ENCODE measurements at regions not wholly inside any gene's neighbourhood (a gene's known extent, or its start where the extent isn't known, plus 50 kb on each side); places are given as distances from the start of the nearest gene placed in this dataset.
"Not testable (repeated sequence)": the region's sequence is repeated elsewhere in the genome, so short reads cannot be mapped to it uniquely, and the experiment has no call there.

DNA sequence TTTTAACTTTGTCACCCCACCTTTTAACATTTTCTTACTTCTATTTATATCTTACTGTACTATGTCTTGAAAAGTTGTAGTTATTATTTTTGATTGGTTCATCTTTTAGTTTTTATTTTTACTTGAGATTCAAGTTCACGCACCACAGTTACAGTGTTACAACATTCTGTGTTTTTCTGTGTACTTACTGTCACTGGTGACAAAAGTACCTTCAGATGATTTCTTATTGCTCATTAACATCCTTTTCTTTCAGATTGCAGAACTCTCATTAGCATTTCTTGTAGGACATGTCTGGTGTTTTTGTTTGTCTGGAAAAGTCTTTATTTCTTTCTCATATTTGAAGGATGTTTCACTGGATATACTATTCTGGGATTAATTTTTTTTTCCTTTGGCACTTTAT lies 289.9 kb downstream of the BCAT1 start:
- H3K79me2 ChIP-seq (ENCODE audit: control insufficient read depth, insufficient read depth, low read length): no peaks in the 10 kb centered on the region
- no peak overlapping the region for H3K4me2 ChIP-seq (ENCODE audit: insufficient read depth, low read length)
- H3K4me1 ChIP-seq (replicated peaks in 1 of 2; ENCODE audit: control insufficient read depth in 2 of 2, insufficient read depth in 2 of 2, low read length in 2 of 2): no peaks in the 10 kb centered on the region
- no peaks in the 10 kb centered on the region for H4K20me1 ChIP-seq (replicated peaks; ENCODE audit: control insufficient read depth, insufficient read depth, low read length)
- FAIRE-seq: no peak
- H3K9ac ChIP-seq (ENCODE audit: insufficient read depth in 1 of 2, low read depth in 2 of 2, low read length in 2 of 2): no peak overlapping the region
- no peak for ATAC-seq
- intact Hi-C loops (cut with micrococcal nuclease): no loop called here
- no peak overlapping the region for H3K4me3 ChIP-seq
- TF ChIP-seq SREBF1 (IDR thresholded peaks at IDR 0.05; ENCODE audit: borderline replicate concordance, low read depth, low read length) (no peak), HMGXB4 (CRISPR knock-in tag; IDR thresholded peaks at IDR 0.05) (no peak), RAD51 (IDR thresholded peaks at IDR 0.05; ENCODE audit: borderline replicate concordance, low read depth) (no peak), MLLT1 (IDR thresholded peaks at IDR 0.05) (no peak)
- WGBS (ENCODE audit: insufficient coverage, low coverage, missing lambda C conversion rate): 23% methylated on average over 1 of the region's 1 CpG
- ChIA-PET POLR2A (no interaction called here), CTCF (ENCODE audit: low intra/inter-chr PET ratio) (no interaction called here)
- H3K27ac ChIP-seq (ENCODE audit: extremely low read depth, low read depth, low read length): no peak overlapping the region
- no peaks in the 10 kb centered on the region for H3K9me3 ChIP-seq (replicated peaks; ENCODE audit: control insufficient read depth, insufficient read depth, low read depth, low read length)
- no peaks in the 10 kb centered on the region for H3K27me3 ChIP-seq (ENCODE audit: control insufficient read depth in 2 of 2, insufficient read depth in 2 of 2, low read length in 2 of 2)
- DNase-seq (ENCODE audit: extremely low read depth in 1 of 4, low spot score in 3 of 4): no peak
- BruUV-seq (replicated peaks): no TSS peak
- in situ Hi-C loops (cut with MboI): no loop called here
- H2AFZ ChIP-seq (ENCODE audit: low read depth, low read length): no peak overlapping the region
- no peaks in the 10 kb centered on the region for H3K9me1 ChIP-seq (ENCODE audit: control insufficient read depth, insufficient read depth, low read length)
- no peaks in the 10 kb centered on the region for H3K36me3 ChIP-seq (ENCODE audit: control insufficient read depth, insufficient read depth, low read length)

GRCh38 chr12:24654344-24654743 lies 294.6 kb downstream of the BCAT1 start:
- H3K9me1 ChIP-seq (ENCODE audit: control insufficient read depth, insufficient read depth, low read length); H3K4me2 ChIP-seq (ENCODE audit: insufficient read depth, low read length); H3K36me3 ChIP-seq (ENCODE audit: control insufficient read depth, insufficient read depth, low read length); intact Hi-C loops (cut with micrococcal nuclease); in situ Hi-C loops (cut with MboI); CTCF ChIA-PET (ENCODE audit: low intra/inter-chr PET ratio); H3K27ac ChIP-seq (ENCODE audit: extremely low read depth, low read depth, low read length); H3K4me1 ChIP-seq (replicated peaks in 1 of 2; ENCODE audit: control insufficient read depth in 2 of 2, insufficient read depth in 2 of 2, low read length in 2 of 2); H3K27me3 ChIP-seq (ENCODE audit: control insufficient read depth in 2 of 2, insufficient read depth in 2 of 2, low read length in 2 of 2); BruUV-seq (replicated peaks); H2AFZ ChIP-seq (ENCODE audit: low read depth, low read length); H3K79me2 ChIP-seq (ENCODE audit: control insufficient read depth, insufficient read depth, low read length); H3K4me3 ChIP-seq; H3K9ac ChIP-seq (ENCODE audit: insufficient read depth in 1 of 2, low read depth in 2 of 2, low read length in 2 of 2); DNase-seq (ENCODE audit: extremely low read depth in 1 of 4, low spot score in 3 of 4); H4K20me1 ChIP-seq (replicated peaks; ENCODE audit: control insufficient read depth, insufficient read depth, low read length); FAIRE-seq; H3K9me3 ChIP-seq (replicated peaks; ENCODE audit: control insufficient read depth, insufficient read depth, low read depth, low read length); ATAC-seq: not testable (repeated sequence)
- POLR2A ChIA-PET: interaction anchor here (0.6 kb wide), 1 partner anchor 261 kb away, joined by 3 read pairs; no protein-coding TSS in a partner anchor
- WGBS (ENCODE audit: insufficient coverage, low coverage, missing lambda C conversion rate): 9% methylated on average over 4 of the region's 4 CpGs
